Cardiac septum (tissue), 1 donor: ENCODE measurements at regions not wholly inside any gene's neighbourhood (a gene's known extent, or its start where the extent isn't known, plus 50 kb on each side); places are given as distances from the start of the nearest gene placed in this dataset.
"Not testable (repeated sequence)": the region's sequence is repeated elsewhere in the genome, so short reads cannot be mapped to it uniquely, and the experiment has no call there.

Experiments used
- DNase-seq: peaks from one replicate; pipeline ENCODE4 v3.0.0-alpha.2; 2020; ENCODE audit warnings: low spot score
- intact Hi-C: fragments of 100-400 bp; cut with DNase I; formaldehyde crosslinking; loops from one replicate; pipeline ENCODE4 v1.14.0; 2022
- donor health status: DM: no; HTN: no; CAD: no.

DNA sequence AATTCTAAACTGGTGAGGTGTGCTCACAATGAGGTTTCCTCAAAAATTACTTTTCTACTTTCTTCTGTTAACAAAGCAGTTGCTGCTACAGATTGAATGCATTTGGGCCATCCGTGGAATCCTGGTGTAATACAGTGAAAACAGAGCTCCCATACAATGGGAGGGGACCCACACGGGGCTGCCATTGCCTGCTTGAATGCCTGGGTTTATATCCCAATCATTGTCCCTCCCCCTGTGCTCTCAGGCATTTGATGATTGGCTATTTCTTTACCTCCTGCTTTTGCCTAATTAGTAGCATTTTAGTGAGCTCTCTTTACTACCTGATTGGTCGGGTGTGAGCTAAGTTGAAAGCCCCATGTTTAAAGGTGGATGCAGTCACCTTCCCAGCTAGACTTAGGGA, 52.9 kb upstream of the CSF1 start:
- intact Hi-C loops, DNase-seq: not testable (repeated sequence)

DNA sequence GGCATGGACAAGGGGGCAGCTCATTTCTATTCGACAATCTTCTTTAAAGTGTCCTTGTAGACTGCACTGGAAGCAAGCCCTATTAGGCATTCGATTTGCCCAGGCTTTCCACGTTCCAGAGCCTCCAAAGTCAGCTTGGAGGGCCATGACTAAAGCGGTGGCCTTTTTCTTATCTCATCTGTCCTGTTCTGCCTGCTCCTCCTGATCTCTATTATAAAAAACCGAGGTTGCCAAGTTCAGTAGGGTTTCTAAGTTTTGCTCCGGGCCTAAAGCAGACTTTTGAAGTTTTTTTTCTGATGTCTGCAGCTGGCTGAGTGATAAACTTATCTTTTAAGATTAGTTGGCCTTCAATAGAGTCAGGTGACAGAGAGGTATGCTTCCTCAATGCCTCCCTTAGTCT, 54.7 kb upstream of the CSF1 start:
- DNase-seq, intact Hi-C loops: not testable (repeated sequence)

DNA sequence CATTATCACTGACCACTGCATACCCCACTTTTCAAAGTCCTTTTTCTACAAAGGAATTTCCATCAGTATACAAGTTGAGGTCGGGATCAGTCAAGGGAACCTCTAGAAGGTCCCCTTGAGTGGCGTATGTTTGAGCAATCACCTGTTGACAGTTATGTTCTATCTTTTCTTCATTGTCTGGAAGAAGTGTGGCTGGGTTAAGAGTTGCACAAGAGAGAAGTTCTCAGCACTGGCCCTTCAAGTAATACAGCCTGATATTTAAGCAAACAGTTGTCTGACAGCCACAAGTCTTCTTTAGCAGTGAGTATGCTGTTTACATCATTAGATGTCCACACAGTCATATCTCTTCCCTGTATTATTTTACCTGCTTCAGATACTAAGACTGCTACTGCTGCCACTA, 56.7 kb upstream of the CSF1 start:
- intact Hi-C loops = loop anchor here (5.0 kb wide), 1 partner anchor 38 kb away; no protein-coding TSS in a partner anchor
- not testable (repeated sequence) for DNase-seq

GRCh38 chr1:109852221-109853015, 58.2 kb upstream of the CSF1 start:
- intact Hi-C loops = loop anchor here (5.0 kb wide), 1 partner anchor 40 kb away; no protein-coding TSS in a partner anchor
- peak; percentile 86 for DNase-seq

- DNase-seq = no peak
- intact Hi-C loops = loop anchor here (5.0 kb wide), 1 partner anchor 41 kb away; no protein-coding TSS in a partner anchor
These were observed 59.8 kb upstream of the CSF1 start for GRCh38 chr1:109850827-109851226.

DNA sequence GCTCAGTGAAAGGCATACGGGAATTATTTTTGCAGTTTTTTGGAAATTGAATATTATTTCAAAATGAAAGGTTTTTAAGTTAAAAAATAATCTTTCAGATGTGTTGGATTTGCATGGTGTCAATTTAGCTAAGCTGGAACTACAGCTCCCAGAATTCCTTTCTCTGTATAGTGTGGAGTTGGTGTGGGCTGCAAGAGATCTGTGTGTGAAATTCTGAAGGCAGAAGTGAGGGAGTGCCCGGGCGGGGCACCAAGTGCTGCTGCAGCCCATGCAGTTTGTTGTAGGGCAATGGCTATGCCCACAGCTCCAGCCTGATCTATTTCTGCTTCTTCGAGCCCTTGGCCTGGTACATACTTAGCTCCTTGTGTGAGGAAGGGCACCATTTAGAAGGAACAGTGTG, 60.5 kb upstream of the CSF1 start:
- DNase-seq = no peak
- intact Hi-C loops = loop anchor here (5.0 kb wide), 1 partner anchor 42 kb away; no protein-coding TSS in a partner anchor

DNA sequence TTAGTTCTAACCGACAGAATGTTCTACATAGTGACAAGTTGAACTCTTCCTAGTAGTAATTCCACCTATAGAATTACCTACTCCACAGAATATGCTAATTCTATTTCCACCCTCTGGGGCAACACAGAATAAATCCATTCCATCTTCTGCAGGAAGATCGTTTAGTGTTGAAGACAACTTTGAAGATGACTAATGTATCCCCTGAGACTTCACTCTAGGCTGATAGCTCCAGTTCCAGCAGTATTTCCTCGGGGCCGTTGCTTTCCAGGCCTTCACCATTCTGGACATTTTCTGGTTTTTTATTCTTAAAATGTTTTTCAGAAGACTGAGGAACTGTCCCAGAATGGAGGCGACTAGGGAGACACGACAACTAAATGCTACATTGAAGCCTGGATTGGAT, 61.0 kb upstream of the CSF1 start:
- DNase-seq = no peak
- intact Hi-C loops = loop anchor here (5.0 kb wide), 2 partner anchors 43 to 58 kb away; no protein-coding TSS in a partner anchor

DNA sequence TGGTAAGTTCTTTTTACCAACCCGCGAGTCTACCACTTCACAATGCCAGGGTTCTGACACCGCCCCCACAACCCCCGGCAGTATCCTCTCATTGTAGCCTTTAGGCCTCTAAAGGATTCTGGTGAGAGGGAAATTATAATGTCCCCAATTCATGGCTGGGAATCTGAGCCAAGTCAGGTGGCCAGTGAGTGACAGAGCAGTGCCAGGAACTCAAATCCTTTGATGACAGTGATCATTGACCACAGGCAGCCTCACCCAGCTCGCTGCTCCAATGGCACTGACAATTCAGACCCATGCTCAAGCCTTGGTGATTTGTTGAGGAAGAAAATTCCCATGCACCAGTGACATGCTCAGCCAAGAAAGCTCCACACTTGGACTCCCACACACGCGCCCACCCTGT, 63.4 kb upstream of the CSF1 start:
- intact Hi-C loops = loop anchor here (5.0 kb wide), 1 partner anchor 60 kb away; no protein-coding TSS in a partner anchor

DNA sequence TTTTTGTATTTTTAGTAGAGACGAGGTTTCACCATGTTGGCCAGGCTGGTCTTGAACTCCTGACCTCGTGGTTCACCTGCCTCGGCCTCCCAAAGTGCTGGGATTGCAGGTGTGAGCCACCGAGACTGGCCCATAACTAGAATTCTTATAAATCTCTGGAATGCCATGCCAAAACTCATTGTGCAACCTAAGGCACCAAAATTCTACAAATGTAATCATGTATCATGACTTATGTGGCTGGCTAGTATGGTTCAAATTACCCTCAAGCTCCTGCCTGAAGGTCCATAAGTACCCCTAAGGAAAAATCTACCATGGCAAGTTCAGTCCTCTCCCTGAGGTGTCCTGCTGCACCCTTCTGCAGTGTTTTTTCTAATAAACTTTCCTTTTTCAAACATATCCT, 63.8 kb upstream of the CSF1 start:
- no peak for DNase-seq
- intact Hi-C loops = loop anchor here (5.0 kb wide), 1 partner anchor 60 kb away; no protein-coding TSS in a partner anchor

More for the DNA sequence above, 63.4 kb upstream of the CSF1 start:
- DNase-seq = no peak

DNA sequence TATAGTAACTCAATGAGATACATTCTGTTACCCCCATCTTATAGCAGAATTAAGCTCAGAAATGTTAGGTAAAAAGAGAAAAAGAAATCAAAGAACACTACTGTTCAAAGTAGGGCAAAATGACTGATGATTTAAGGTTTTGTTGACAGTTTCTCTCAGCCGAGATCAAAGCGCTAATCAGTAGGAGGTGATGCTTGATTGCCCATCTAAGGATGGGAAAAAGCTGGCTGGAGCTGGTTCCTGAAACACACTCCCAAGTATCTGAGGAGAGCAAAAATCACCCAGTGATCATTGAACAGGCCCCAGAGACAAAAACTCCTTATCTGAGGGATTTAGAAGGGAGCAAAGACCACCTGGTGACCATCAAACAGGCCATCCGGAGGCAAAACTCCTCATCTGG, 64.5 kb upstream of the CSF1 start:
- no peak for DNase-seq
- intact Hi-C loops = loop anchor here (5.0 kb wide), 1 partner anchor 61 kb away; no protein-coding TSS in a partner anchor

DNA sequence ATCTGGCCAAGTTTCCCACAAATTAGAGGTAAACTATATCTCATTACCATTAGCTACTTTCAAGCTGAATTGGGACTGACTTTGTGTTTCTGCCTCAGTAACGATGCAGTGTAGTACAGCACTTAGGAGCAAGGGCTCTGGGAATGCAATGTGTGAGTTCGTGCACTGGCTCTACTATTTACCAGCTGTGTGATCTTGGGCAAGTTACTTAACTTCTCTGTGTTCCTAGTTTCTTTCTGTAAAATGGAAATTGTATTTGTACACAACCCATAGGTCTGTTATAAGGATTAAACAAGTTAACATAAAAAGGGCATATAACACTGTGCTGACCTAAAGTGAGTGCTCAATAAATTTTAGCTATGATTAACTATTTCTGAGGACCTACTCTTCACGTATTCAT, 65.0 kb upstream of the CSF1 start:
- intact Hi-C loops = loop anchor here (5.0 kb wide), 1 partner anchor 62 kb away; no protein-coding TSS in a partner anchor
- no peak for DNase-seq

- no peak for DNase-seq
- intact Hi-C loops = loop anchor here (5.0 kb wide), 1 partner anchor 63 kb away; no protein-coding TSS in a partner anchor
These were observed 66.0 kb upstream of the CSF1 start for GRCh38 chr1:109844609-109845008.

GRCh38 chr1:109840011-109840629, 70.5 kb upstream of the CSF1 start:
- no peak for DNase-seq
- intact Hi-C loops = no loop called here

DNA sequence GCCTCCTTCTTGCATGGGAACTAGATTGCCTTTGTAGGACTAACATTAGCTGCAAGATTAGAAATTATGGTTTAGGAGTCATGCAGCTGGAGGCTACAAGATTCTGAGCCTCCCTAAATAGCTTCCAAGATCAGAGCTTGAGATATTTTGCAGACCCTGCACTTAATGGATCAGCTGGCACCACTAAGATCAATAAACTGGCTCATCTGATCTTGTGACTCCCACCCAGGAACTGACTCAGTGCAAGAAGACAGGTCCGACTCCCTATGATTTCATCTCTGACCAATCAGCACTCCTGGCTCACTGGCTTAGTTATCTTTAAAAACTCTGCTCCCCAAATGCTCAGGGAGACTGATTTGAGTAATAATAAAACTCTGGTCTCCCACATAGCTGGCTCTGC, 71.4 kb upstream of the CSF1 start:
- intact Hi-C loops, DNase-seq: not testable (repeated sequence)

GRCh38 chr1:109838838-109839240, 71.8 kb upstream of the CSF1 start:
- intact Hi-C loops = no loop called here
- no peak for DNase-seq

DNA sequence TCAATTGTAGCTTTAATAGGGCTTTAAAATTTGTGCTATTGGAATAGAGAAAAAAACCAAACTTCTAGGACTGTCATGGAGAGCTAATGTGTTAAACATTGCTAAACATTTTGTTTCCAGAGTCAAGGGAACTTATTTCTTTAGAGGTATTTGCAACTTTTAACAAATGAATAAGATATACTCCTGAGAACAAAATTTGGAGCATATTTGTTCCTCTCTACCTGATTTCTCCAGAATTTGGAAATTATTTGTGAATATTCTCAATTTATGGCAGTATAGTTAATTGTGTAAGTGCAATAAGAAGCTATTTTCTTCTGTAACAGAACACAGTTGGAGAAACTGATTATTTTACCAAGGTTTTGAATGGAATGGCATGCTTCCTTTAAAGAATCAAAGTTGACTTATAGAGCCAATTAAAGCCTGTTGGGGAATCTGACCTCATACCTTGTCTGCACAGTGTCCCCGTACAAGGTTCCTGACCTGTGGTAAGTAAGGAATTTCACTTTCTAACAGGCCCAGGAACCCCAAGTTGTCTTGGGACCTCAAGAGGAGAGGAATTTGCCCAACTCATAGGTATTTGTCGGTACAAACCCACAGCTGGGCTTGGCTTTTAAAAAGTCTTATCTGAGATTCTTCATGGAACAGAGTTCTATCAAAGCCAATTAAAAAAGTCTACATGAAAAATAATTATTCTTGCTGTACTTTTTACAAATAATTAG, 72.6 kb upstream of the CSF1 start:
- no peak for DNase-seq
- intact Hi-C loops = no loop called here

- DNase-seq, intact Hi-C loops: not testable (repeated sequence)
These were observed 71.9 kb upstream of the EPS8L3 start for GRCh38 chr1:109835645-109836044.

- DNase-seq = no peak
- intact Hi-C loops = no loop called here
These were observed 71.2 kb upstream of the EPS8L3 start for GRCh38 chr1:109834951-109835350.

GRCh38 chr1:109832945-109833344, 69.2 kb upstream of the EPS8L3 start:
- DNase-seq = no peak
- intact Hi-C loops = no loop called here
